H1 (cell line): ENCODE measurements at regions not wholly inside any gene's neighbourhood (a gene's known extent, or its start where the extent isn't known, plus 50 kb on each side); places are given as distances from the start of the nearest gene placed in this dataset.

Experiments used
- TF ChIP-seq, protein P1 (sequence below): fragments of 300-600 bp; sonication (generic); IDR thresholded peaks from 2 replicates; pipeline ENCODE4 v1.7.1; 2012; ENCODE audit warnings: low read length, moderate library complexity, mild to moderate bottlenecking, inconsistent platforms; ENCODE audit not compliant: insufficient replicate concordance

DNA sequence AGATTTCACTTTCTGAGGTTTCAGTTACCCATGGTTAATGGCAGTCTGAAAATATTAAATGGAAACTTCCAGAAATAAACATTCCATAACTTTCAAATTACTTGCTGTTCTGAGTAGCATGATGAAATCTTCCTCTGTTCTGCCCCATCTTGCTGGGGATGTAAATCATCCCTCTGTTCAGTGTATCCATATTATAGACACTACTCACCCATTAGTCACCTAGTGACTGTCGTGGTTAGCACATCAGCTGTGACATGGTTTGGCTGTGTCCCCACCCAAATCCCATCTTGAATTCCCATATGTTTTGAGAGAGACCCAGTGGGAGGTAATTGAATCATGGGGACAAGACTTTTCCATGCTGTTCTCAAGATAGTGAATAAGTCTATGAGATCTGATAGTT lies 125.5 kb upstream of the GIMD1 start (continued):
- TF ChIP-seq, protein P1, sequence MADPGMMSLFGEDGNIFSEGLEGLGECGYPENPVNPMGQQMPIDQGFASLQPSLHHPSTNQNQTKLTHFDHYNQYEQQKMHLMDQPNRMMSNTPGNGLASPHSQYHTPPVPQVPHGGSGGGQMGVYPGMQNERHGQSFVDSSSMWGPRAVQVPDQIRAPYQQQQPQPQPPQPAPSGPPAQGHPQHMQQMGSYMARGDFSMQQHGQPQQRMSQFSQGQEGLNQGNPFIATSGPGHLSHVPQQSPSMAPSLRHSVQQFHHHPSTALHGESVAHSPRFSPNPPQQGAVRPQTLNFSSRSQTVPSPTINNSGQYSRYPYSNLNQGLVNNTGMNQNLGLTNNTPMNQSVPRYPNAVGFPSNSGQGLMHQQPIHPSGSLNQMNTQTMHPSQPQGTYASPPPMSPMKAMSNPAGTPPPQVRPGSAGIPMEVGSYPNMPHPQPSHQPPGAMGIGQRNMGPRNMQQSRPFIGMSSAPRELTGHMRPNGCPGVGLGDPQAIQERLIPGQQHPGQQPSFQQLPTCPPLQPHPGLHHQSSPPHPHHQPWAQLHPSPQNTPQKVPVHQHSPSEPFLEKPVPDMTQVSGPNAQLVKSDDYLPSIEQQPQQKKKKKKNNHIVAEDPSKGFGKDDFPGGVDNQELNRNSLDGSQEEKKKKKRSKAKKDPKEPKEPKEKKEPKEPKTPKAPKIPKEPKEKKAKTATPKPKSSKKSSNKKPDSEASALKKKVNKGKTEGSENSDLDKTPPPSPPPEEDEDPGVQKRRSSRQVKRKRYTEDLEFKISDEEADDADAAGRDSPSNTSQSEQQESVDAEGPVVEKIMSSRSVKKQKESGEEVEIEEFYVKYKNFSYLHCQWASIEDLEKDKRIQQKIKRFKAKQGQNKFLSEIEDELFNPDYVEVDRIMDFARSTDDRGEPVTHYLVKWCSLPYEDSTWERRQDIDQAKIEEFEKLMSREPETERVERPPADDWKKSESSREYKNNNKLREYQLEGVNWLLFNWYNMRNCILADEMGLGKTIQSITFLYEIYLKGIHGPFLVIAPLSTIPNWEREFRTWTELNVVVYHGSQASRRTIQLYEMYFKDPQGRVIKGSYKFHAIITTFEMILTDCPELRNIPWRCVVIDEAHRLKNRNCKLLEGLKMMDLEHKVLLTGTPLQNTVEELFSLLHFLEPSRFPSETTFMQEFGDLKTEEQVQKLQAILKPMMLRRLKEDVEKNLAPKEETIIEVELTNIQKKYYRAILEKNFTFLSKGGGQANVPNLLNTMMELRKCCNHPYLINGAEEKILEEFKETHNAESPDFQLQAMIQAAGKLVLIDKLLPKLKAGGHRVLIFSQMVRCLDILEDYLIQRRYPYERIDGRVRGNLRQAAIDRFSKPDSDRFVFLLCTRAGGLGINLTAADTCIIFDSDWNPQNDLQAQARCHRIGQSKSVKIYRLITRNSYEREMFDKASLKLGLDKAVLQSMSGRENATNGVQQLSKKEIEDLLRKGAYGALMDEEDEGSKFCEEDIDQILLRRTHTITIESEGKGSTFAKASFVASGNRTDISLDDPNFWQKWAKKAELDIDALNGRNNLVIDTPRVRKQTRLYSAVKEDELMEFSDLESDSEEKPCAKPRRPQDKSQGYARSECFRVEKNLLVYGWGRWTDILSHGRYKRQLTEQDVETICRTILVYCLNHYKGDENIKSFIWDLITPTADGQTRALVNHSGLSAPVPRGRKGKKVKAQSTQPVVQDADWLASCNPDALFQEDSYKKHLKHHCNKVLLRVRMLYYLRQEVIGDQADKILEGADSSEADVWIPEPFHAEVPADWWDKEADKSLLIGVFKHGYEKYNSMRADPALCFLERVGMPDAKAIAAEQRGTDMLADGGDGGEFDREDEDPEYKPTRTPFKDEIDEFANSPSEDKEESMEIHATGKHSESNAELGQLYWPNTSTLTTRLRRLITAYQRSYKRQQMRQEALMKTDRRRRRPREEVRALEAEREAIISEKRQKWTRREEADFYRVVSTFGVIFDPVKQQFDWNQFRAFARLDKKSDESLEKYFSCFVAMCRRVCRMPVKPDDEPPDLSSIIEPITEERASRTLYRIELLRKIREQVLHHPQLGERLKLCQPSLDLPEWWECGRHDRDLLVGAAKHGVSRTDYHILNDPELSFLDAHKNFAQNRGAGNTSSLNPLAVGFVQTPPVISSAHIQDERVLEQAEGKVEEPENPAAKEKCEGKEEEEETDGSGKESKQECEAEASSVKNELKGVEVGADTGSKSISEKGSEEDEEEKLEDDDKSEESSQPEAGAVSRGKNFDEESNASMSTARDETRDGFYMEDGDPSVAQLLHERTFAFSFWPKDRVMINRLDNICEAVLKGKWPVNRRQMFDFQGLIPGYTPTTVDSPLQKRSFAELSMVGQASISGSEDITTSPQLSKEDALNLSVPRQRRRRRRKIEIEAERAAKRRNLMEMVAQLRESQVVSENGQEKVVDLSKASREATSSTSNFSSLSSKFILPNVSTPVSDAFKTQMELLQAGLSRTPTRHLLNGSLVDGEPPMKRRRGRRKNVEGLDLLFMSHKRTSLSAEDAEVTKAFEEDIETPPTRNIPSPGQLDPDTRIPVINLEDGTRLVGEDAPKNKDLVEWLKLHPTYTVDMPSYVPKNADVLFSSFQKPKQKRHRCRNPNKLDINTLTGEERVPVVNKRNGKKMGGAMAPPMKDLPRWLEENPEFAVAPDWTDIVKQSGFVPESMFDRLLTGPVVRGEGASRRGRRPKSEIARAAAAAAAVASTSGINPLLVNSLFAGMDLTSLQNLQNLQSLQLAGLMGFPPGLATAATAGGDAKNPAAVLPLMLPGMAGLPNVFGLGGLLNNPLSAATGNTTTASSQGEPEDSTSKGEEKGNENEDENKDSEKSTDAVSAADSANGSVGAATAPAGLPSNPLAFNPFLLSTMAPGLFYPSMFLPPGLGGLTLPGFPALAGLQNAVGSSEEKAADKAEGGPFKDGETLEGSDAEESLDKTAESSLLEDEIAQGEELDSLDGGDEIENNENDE: no peak
